ENCODE measurements at regions not wholly inside any gene's neighbourhood (a gene's known extent, or its start where the extent isn't known, plus 50 kb on each side); places are given as distances from the start of the nearest gene placed in this dataset.

DNA sequence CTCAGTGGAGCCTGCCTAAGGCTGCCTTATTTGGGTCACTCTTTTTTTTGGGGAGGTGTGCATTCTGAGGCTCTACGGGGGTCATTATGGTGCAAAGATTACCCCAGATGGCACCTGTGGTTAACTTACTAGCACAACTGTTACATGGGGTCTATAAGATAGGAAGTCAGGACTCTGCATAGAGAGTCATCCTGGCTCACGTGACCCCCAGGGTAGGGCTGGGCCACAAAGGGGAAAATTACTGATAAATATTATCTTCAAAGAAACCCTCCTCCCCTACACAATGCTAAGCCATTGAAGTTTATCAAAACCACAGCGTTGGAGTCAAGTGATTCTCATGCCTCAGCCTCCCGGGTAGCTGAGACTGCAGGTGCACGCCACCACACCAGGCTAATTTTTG lies 397.1 kb downstream of the MN1 start:
- TF ChIP-seq, protein P1, sequence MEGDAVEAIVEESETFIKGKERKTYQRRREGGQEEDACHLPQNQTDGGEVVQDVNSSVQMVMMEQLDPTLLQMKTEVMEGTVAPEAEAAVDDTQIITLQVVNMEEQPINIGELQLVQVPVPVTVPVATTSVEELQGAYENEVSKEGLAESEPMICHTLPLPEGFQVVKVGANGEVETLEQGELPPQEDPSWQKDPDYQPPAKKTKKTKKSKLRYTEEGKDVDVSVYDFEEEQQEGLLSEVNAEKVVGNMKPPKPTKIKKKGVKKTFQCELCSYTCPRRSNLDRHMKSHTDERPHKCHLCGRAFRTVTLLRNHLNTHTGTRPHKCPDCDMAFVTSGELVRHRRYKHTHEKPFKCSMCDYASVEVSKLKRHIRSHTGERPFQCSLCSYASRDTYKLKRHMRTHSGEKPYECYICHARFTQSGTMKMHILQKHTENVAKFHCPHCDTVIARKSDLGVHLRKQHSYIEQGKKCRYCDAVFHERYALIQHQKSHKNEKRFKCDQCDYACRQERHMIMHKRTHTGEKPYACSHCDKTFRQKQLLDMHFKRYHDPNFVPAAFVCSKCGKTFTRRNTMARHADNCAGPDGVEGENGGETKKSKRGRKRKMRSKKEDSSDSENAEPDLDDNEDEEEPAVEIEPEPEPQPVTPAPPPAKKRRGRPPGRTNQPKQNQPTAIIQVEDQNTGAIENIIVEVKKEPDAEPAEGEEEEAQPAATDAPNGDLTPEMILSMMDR (optimal IDR thresholded peaks at IDR 0.05 in 1 of 3, IDR thresholded peaks at IDR 0.05 in 1 of 3, conservative IDR thresholded peaks at IDR 0.05 in 1 of 3; ENCODE audit: extremely low read depth in 1 of 3, insufficient read depth in 2 of 3, low read length in 3 of 3) = no peak
- TF ChIP-seq EZH2 (IDR thresholded peaks at IDR 0.05; ENCODE audit: low read length) = no peak

Measured in keratinocyte (primary cell).